ENCODE measurements at regions not wholly inside any gene's neighbourhood (a gene's known extent, or its start where the extent isn't known, plus 50 kb on each side); places are given as distances from the start of the nearest gene placed in this dataset.

GRCh38 chr2:144796936-144797335 is 277.0 kb upstream of the ZEB2 start:
- no peak for TF ChIP-seq POLR2A (IDR thresholded peaks at IDR 0.05)
- TF ChIP-seq CTCF (IDR thresholded peaks at IDR 0.05): no peak

All from uterus (tissue), 2 donors.